Stimulated activated memory B cell treated with anti-CD40 and anti-IgM and Interleukin-4, amounts not matched to agents 10 μg/mL and 1 μg/mL and 100 μg/mL, for 72 hours (primary cell): ENCODE measurements at regions not wholly inside any gene's neighbourhood (a gene's known extent, or its start where the extent isn't known, plus 50 kb on each side); places are given as distances from the start of the nearest gene placed in this dataset.
"Not testable (repeated sequence)": the region's sequence is repeated elsewhere in the genome, so short reads cannot be mapped to it uniquely, and the experiment has no call there.

Experiments used
- ATAC-seq: fragments of 150-1000 bp; cut with Tn5 transposase; 2 replicates; pipeline ENCODE4 v1.10.0; 2021
- H3K27ac Mint-ChIP-seq: one replicate; pipeline ENCODE4 v1.8.0; 2022; ENCODE audit warnings: mild to moderate bottlenecking, mixed read lengths
- H3K27me3 Mint-ChIP-seq: one replicate; pipeline ENCODE4 v1.8.0; 2022; ENCODE audit warnings: mixed read lengths
- H3K36me3 Mint-ChIP-seq: one replicate; pipeline ENCODE4 v1.8.0; 2022; ENCODE audit warnings: mixed read lengths
- H3K4me1 Mint-ChIP-seq: one replicate; pipeline ENCODE4 v1.8.0; 2022; ENCODE audit warnings: mixed read lengths
- H3K4me3 Mint-ChIP-seq: one replicate; pipeline ENCODE4 v1.8.0; 2022; ENCODE audit warnings: mild to moderate bottlenecking, moderate library complexity, mixed read lengths
- H3K9me3 Mint-ChIP-seq: one replicate; pipeline ENCODE4 v1.8.0; 2022; ENCODE audit warnings: mixed read lengths

DNA sequence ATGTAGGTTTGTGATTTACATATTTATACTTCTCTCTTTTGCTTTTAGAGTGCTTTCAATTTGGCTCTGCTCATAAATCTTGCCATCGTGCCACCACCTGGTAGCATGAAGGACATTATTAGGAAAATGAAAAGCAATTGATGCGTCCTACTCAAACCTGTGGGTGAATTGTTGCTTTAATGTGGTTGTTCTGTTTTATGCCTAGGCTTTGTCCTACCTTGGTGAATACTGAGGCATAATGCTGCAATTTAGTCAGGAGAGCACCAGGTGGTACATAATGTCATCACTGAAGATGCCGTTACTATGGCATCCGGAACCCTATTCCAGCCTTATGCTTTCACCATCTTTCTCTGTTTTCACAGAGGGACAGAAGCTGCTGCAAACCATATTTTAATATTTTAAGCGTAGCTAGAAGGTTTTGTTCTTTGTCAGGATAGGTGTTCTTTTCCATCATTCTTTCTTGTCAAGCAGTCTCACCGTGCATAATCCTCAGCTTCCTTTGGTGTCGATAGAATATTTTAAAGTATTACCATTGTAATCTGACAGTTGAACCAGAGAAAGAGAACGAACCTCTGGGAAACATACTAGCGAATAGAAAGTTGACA, 68.5 kb upstream of the PKP2 start:
- H3K4me3 Mint-ChIP-seq: no peak overlapping the region
- H3K27me3 Mint-ChIP-seq: no peaks in the 10 kb centered on the region
- H3K4me1 Mint-ChIP-seq: no peaks in the 10 kb centered on the region
- H3K27ac Mint-ChIP-seq: no peak overlapping the region
- no peaks in the 10 kb centered on the region for H3K36me3 Mint-ChIP-seq
- ATAC-seq: no peak
- H3K9me3 Mint-ChIP-seq: no peaks in the 10 kb centered on the region

- H3K4me3 Mint-ChIP-seq, H3K27ac Mint-ChIP-seq, H3K36me3 Mint-ChIP-seq, H3K4me1 Mint-ChIP-seq, H3K9me3 Mint-ChIP-seq, H3K27me3 Mint-ChIP-seq, ATAC-seq: not testable (repeated sequence)
These were observed 59.8 kb upstream of the PKP2 start for GRCh38 chr12:32956418-32956817.

- no peak overlapping the region for H3K4me3 Mint-ChIP-seq
- H3K27me3 Mint-ChIP-seq: no peaks in the 10 kb centered on the region
- H3K36me3 Mint-ChIP-seq: no peaks in the 10 kb centered on the region
- H3K4me1 Mint-ChIP-seq: no peaks in the 10 kb centered on the region
- no peak for ATAC-seq
- H3K9me3 Mint-ChIP-seq: no peaks in the 10 kb centered on the region
- H3K27ac Mint-ChIP-seq: no peak overlapping the region
These were observed 56.1 kb upstream of the PKP2 start for GRCh38 chr12:32952681-32953080.

GRCh38 chr12:32949815-32950214, 53.2 kb upstream of the PKP2 start:
- no peaks in the 10 kb centered on the region for H3K36me3 Mint-ChIP-seq
- no peak overlapping the region for H3K27ac Mint-ChIP-seq
- no peaks in the 10 kb centered on the region for H3K27me3 Mint-ChIP-seq
- H3K4me3 Mint-ChIP-seq: no peak overlapping the region
- no peak for ATAC-seq
- no peaks in the 10 kb centered on the region for H3K9me3 Mint-ChIP-seq
- H3K4me1 Mint-ChIP-seq: no peaks in the 10 kb centered on the region

DNA sequence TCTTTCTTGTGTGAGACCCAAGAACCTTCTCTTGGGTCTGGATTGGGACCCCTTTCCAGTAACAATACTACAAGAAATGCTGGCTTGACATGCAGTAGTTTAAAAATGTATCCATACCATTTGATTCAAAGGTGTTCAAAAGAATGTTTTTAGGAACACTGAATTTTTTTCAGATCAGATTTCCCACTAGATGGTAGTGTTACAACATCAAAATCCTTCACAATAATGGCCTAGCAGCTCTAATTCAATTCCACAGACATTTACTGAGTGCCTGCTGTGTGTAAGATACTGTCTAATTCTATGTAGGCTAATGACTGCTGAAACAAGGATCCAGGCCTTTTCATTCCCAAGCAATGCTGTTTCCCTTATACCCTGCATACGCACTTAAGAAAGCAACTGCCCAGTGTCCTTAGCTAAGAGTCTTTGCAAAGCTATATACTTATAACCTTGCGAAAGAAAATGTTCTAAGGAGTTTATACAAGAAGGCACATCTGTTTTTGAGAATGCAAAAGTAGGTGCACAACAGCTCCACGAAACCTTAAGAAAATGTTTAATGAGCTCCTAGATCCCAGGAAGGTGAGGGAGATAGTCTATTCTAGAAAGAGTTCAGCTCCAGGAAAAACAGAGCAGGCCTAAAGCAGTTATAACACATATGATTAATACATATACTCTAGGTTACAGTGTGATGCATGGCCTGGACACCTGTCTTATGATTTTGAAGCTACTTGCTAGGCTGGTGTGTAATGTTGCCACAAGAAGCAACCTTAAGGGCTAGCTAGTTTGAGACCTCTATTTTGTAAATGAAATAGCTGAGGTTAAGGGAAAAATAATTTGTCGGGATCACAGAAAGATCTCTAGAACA, 50.9 kb upstream of the PKP2 start:
- Mint-ChIP-seq H3K27me3 (no peaks in the 10 kb centered on the region), H3K27ac (no peak overlapping the region)

DNA sequence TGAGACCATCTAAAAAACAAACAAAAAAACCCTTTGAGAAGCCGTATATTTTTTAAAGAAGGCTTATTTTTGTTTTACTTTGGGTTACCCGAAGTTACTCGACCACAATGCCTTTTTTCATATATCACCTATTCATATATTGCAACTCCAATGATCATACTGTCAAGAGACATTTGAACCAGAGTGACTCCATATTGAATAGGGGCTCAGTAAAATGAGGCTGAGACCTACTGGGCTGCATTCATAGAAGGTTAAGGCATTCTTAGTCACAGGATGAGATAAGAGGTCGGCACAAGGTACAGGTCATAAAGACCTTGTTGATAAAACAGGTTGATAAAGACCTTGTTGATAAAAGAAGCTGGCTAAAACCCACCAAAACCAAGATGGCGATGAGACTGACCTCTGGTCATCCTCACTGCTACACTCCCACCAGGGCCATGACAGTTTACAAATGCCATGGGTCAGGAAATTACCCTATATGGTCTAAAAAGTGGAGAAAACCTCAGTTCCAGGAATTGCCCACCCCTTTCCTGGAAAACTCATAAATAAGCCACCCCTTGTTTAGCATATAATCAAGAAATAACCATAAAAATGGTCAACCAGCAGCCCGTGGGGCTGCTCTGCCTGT, 50.0 kb upstream of the PKP2 start:
- Mint-ChIP-seq H3K27ac (no peak overlapping the region), H3K4me3 (no peak overlapping the region), H3K4me1 (no peaks in the 10 kb centered on the region), H3K36me3 (no peaks in the 10 kb centered on the region), H3K27me3 (no peaks in the 10 kb centered on the region), H3K9me3 (no peaks in the 10 kb centered on the region)
- ATAC-seq: no peak

More for the DNA sequence above, 50.9 kb upstream of the PKP2 start:
- no peaks in the 10 kb centered on the region for H3K4me1 Mint-ChIP-seq
- H3K9me3 Mint-ChIP-seq: no peaks in the 10 kb centered on the region
- no peak for ATAC-seq
- H3K36me3 Mint-ChIP-seq: no peaks in the 10 kb centered on the region
- no peak overlapping the region for H3K4me3 Mint-ChIP-seq
